LNCaP clone FGC (cell line): ENCODE measurements at regions not wholly inside any gene's neighbourhood (a gene's known extent, or its start where the extent isn't known, plus 50 kb on each side); places are given as distances from the start of the nearest gene placed in this dataset.

Experiments
- DNase-seq: peaks from one replicate; pipeline ENCODE4 v3.0.0-alpha.2; 2011; ENCODE audit warnings: low read depth
- H3K4me3 ChIP-seq: 2 replicates; pipeline ENCODE4 v1.5.1; 2011; ENCODE audit warnings: mild to moderate bottlenecking, low read depth, low read length, control low read depth
- TF ChIP-seq, protein P1 (sequence below): IDR thresholded peaks from 2 replicates; pipeline ENCODE4 v1.5.1; 2012; ENCODE audit warnings: mild to moderate bottlenecking; ENCODE audit not compliant: control insufficient read depth, insufficient read depth; ENCODE audit errors: extremely low read depth

DNA sequence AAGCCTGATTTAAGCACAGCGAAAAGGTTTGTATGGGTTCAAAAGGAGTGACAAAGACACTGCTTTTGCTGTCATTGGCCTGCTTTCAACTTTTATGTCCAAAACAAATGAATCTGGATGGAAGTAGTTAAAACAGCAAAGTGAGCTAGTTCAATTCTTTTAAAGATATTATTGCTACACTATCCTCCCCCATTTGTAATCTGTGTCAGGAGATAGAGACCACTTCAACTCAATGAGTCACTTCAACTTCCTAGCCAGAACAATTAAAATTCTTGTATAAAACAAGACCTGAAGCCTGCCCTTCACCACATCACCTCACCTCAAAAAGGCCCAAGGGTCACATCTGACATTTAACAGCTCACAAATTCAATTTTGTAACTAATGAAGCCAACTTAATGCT, 364.1 kb upstream of the LYPLAL1 start:
- TF ChIP-seq, protein P1, sequence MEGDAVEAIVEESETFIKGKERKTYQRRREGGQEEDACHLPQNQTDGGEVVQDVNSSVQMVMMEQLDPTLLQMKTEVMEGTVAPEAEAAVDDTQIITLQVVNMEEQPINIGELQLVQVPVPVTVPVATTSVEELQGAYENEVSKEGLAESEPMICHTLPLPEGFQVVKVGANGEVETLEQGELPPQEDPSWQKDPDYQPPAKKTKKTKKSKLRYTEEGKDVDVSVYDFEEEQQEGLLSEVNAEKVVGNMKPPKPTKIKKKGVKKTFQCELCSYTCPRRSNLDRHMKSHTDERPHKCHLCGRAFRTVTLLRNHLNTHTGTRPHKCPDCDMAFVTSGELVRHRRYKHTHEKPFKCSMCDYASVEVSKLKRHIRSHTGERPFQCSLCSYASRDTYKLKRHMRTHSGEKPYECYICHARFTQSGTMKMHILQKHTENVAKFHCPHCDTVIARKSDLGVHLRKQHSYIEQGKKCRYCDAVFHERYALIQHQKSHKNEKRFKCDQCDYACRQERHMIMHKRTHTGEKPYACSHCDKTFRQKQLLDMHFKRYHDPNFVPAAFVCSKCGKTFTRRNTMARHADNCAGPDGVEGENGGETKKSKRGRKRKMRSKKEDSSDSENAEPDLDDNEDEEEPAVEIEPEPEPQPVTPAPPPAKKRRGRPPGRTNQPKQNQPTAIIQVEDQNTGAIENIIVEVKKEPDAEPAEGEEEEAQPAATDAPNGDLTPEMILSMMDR, result no peak
- H3K4me3 ChIP-seq, result no peak overlapping the region
- no peak for DNase-seq

DNA sequence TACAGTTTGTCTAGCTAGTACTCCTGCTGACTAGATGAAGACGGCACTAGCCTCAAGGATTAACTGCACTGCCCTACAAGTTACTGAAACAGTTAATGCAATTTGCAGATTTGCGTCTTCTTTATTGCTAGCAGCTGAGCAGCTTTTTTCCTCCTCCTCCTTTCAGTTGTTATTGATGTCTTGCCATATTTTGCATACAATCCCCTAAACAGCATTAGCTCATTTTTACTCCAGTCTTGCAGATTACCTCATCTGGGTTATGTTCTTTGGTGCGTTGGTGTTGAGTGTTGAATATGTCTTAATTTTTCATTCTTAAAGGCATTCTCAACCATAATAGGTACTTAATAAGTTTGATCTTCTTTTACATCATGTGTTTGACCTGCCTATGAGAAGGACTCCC, 363.4 kb upstream of the LYPLAL1 start:
- no peak for DNase-seq
- TF ChIP-seq, protein P1, result no peak
- H3K4me3 ChIP-seq, result no peak overlapping the region

DNA sequence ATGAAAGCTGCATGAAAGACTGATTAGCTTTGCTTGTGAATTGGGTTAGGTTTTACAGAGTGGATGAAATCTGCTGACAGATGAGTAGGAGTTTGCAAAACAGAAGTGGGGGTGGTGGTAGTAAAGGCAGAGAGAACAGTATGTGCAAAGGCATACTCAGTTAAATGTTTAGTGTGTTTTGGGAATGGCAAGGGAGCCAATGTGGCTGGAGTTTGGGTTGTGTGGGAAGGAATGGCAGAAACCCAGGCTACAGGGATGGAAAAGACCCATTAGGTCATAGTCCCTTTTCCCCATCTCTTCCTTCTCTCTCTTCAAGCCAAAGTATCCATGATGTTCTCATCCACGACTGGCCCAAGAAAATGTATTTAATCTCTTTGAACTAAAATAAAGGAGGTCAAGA, 362.2 kb upstream of the LYPLAL1 start:
- no peak overlapping the region for H3K4me3 ChIP-seq
- TF ChIP-seq, protein P1, result no peak
- no peak for DNase-seq

GRCh38 chr1:218812360-218812759, 361.3 kb upstream of the LYPLAL1 start:
- DNase-seq, result no peak
- TF ChIP-seq, protein P1, result no peak
- H3K4me3 ChIP-seq, result no peak overlapping the region

GRCh38 chr1:218813237-218813636, 360.4 kb upstream of the LYPLAL1 start:
- TF ChIP-seq, protein P1, result no peak
- DNase-seq, result no peak
- no peak overlapping the region for H3K4me3 ChIP-seq

- H3K4me3 ChIP-seq, result no peak overlapping the region
- DNase-seq, result no peak
- TF ChIP-seq, protein P1, result no peak
Measured at GRCh38 chr1:218815076-218815475, 358.6 kb upstream of the LYPLAL1 start.

DNA sequence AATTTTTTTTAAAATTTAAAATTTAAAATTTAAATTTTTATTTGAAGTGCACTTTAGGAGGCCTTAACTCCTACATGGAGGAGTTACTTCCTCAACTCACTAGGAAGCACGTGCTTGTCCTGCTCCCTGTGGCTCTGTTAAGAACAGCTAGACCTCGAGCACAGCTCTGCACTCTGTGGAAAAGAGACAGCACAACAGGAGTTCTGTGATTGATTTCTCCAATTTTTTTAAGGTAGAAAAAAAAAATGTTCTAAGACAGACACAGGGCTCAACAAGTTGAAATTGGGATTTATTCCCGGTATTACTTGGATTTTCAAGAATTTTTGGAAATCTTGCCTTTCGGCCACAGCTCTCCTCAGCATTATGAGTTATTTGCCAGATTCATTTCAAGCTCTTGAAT, 356.6 kb upstream of the LYPLAL1 start:
- no peak for DNase-seq
- TF ChIP-seq, protein P1, result no peak

More for the DNA sequence above, 356.6 kb upstream of the LYPLAL1 start:
- H3K4me3 ChIP-seq, result no peak overlapping the region
